ENCODE measurements at regions not wholly inside any gene's neighbourhood (a gene's known extent, or its start where the extent isn't known, plus 50 kb on each side); places are given as distances from the start of the nearest gene placed in this dataset.
"Not testable (repeated sequence)": the region's sequence is repeated elsewhere in the genome, so short reads cannot be mapped to it uniquely, and the experiment has no call there.

- H3K9ac ChIP-seq (ENCODE audit: low read depth, low read length) = no peak overlapping the region
- H3K27me3 ChIP-seq (ENCODE audit: control insufficient read depth, insufficient read depth, low read length) = no peaks in the 10 kb centered on the region
- H3K9me3 ChIP-seq (ENCODE audit: control insufficient read depth, insufficient read depth, low read length) = no peaks in the 10 kb centered on the region
- H3K4me1 ChIP-seq (ENCODE audit: control insufficient read depth, insufficient read depth, low read length) = no peaks in the 10 kb centered on the region
- no peaks in the 10 kb centered on the region for H3K36me3 ChIP-seq (ENCODE audit: control insufficient read depth, insufficient read depth, low read length)
- H3K4me3 ChIP-seq (ENCODE audit: low read depth, low read length) = no peak overlapping the region
Observed at GRCh38 chr5:23994581-23995370, 487.4 kb downstream of the PRDM9 start.

GRCh38 chr5:23996525-23996924, 489.1 kb downstream of the PRDM9 start:
- H3K36me3 ChIP-seq (ENCODE audit: control insufficient read depth, insufficient read depth, low read length) = no peaks in the 10 kb centered on the region
- no peaks in the 10 kb centered on the region for H3K27me3 ChIP-seq (ENCODE audit: control insufficient read depth, insufficient read depth, low read length)
- no peaks in the 10 kb centered on the region for H3K9me3 ChIP-seq (ENCODE audit: control insufficient read depth, insufficient read depth, low read length)
- H3K9ac ChIP-seq (ENCODE audit: low read depth, low read length) = no peak overlapping the region
- H3K4me1 ChIP-seq (ENCODE audit: control insufficient read depth, insufficient read depth, low read length) = no peaks in the 10 kb centered on the region
- no peak overlapping the region for H3K4me3 ChIP-seq (ENCODE audit: low read depth, low read length)

- Histone ChIP-seq H3K36me3 (ENCODE audit: control insufficient read depth, insufficient read depth, low read length) (no peaks in the 10 kb centered on the region), H3K27me3 (ENCODE audit: control insufficient read depth, insufficient read depth, low read length) (no peaks in the 10 kb centered on the region), H3K9ac (ENCODE audit: low read depth, low read length) (no peak overlapping the region), H3K9me3 (ENCODE audit: control insufficient read depth, insufficient read depth, low read length) (no peaks in the 10 kb centered on the region), H3K4me1 (ENCODE audit: control insufficient read depth, insufficient read depth, low read length) (no peaks in the 10 kb centered on the region), H3K4me3 (ENCODE audit: low read depth, low read length) (no peak overlapping the region)
Observed at GRCh38 chr5:24005384-24005783, 498.0 kb downstream of the PRDM9 start.

GRCh38 chr5:24017710-24018109, 510.3 kb downstream of the PRDM9 start:
- H3K9ac ChIP-seq (ENCODE audit: low read depth, low read length); H3K4me1 ChIP-seq (ENCODE audit: control insufficient read depth, insufficient read depth, low read length); H3K9me3 ChIP-seq (ENCODE audit: control insufficient read depth, insufficient read depth, low read length); H3K27me3 ChIP-seq (ENCODE audit: control insufficient read depth, insufficient read depth, low read length); H3K4me3 ChIP-seq (ENCODE audit: low read depth, low read length); H3K36me3 ChIP-seq (ENCODE audit: control insufficient read depth, insufficient read depth, low read length): not testable (repeated sequence)

- no peaks in the 10 kb centered on the region for H3K27me3 ChIP-seq (ENCODE audit: control insufficient read depth, insufficient read depth, low read length)
- no peaks in the 10 kb centered on the region for H3K4me1 ChIP-seq (ENCODE audit: control insufficient read depth, insufficient read depth, low read length)
- no peak overlapping the region for H3K9ac ChIP-seq (ENCODE audit: low read depth, low read length)
- no peaks in the 10 kb centered on the region for H3K9me3 ChIP-seq (ENCODE audit: control insufficient read depth, insufficient read depth, low read length)
- H3K36me3 ChIP-seq (ENCODE audit: control insufficient read depth, insufficient read depth, low read length) = no peaks in the 10 kb centered on the region
- H3K4me3 ChIP-seq (ENCODE audit: low read depth, low read length) = no peak overlapping the region
Observed at GRCh38 chr5:24026288-24026687, 518.9 kb downstream of the PRDM9 start.

GRCh38 chr5:24042688-24043087, 535.3 kb downstream of the PRDM9 start:
- no peaks in the 10 kb centered on the region for H3K36me3 ChIP-seq (ENCODE audit: control insufficient read depth, insufficient read depth, low read length)
- H3K27me3 ChIP-seq (ENCODE audit: control insufficient read depth, insufficient read depth, low read length) = no peaks in the 10 kb centered on the region
- H3K9me3 ChIP-seq (ENCODE audit: control insufficient read depth, insufficient read depth, low read length) = no peaks in the 10 kb centered on the region
- H3K4me1 ChIP-seq (ENCODE audit: control insufficient read depth, insufficient read depth, low read length) = no peaks in the 10 kb centered on the region
- no peak overlapping the region for H3K9ac ChIP-seq (ENCODE audit: low read depth, low read length)
- H3K4me3 ChIP-seq (ENCODE audit: low read depth, low read length) = no peak overlapping the region

- Histone ChIP-seq H3K36me3 (ENCODE audit: control insufficient read depth, insufficient read depth, low read length) (no peaks in the 10 kb centered on the region), H3K4me1 (ENCODE audit: control insufficient read depth, insufficient read depth, low read length) (no peaks in the 10 kb centered on the region), H3K9me3 (ENCODE audit: control insufficient read depth, insufficient read depth, low read length) (no peaks in the 10 kb centered on the region), H3K27me3 (ENCODE audit: control insufficient read depth, insufficient read depth, low read length) (no peaks in the 10 kb centered on the region), H3K4me3 (ENCODE audit: low read depth, low read length) (no peak overlapping the region), H3K9ac (ENCODE audit: low read depth, low read length) (no peak overlapping the region)
Observed at GRCh38 chr5:24045046-24045445, 537.6 kb downstream of the PRDM9 start.

- H3K4me3 ChIP-seq (ENCODE audit: low read depth, low read length) = no peak overlapping the region
- no peak overlapping the region for H3K9ac ChIP-seq (ENCODE audit: low read depth, low read length)
- no peaks in the 10 kb centered on the region for H3K9me3 ChIP-seq (ENCODE audit: control insufficient read depth, insufficient read depth, low read length)
- H3K4me1 ChIP-seq (ENCODE audit: control insufficient read depth, insufficient read depth, low read length) = no peaks in the 10 kb centered on the region
- no peaks in the 10 kb centered on the region for H3K27me3 ChIP-seq (ENCODE audit: control insufficient read depth, insufficient read depth, low read length)
- no peaks in the 10 kb centered on the region for H3K36me3 ChIP-seq (ENCODE audit: control insufficient read depth, insufficient read depth, low read length)
Observed at GRCh38 chr5:24053737-24054136, 546.3 kb downstream of the PRDM9 start.

GRCh38 chr5:24059006-24059405, 551.6 kb downstream of the PRDM9 start:
- Histone ChIP-seq H3K9me3 (ENCODE audit: control insufficient read depth, insufficient read depth, low read length) (no peaks in the 10 kb centered on the region), H3K9ac (ENCODE audit: low read depth, low read length) (no peak overlapping the region), H3K27me3 (ENCODE audit: control insufficient read depth, insufficient read depth, low read length) (no peaks in the 10 kb centered on the region), H3K4me3 (ENCODE audit: low read depth, low read length) (no peak overlapping the region), H3K4me1 (ENCODE audit: control insufficient read depth, insufficient read depth, low read length) (no peaks in the 10 kb centered on the region), H3K36me3 (ENCODE audit: control insufficient read depth, insufficient read depth, low read length) (no peaks in the 10 kb centered on the region)

GRCh38 chr5:24059716-24060115, 552.3 kb downstream of the PRDM9 start:
- no peak overlapping the region for H3K4me3 ChIP-seq (ENCODE audit: low read depth, low read length)
- no peaks in the 10 kb centered on the region for H3K36me3 ChIP-seq (ENCODE audit: control insufficient read depth, insufficient read depth, low read length)
- no peaks in the 10 kb centered on the region for H3K4me1 ChIP-seq (ENCODE audit: control insufficient read depth, insufficient read depth, low read length)
- H3K9me3 ChIP-seq (ENCODE audit: control insufficient read depth, insufficient read depth, low read length) = no peaks in the 10 kb centered on the region
- H3K27me3 ChIP-seq (ENCODE audit: control insufficient read depth, insufficient read depth, low read length) = no peaks in the 10 kb centered on the region
- H3K9ac ChIP-seq (ENCODE audit: low read depth, low read length) = no peak overlapping the region

- H3K27me3 ChIP-seq (ENCODE audit: control insufficient read depth, insufficient read depth, low read length) = no peaks in the 10 kb centered on the region
- no peaks in the 10 kb centered on the region for H3K36me3 ChIP-seq (ENCODE audit: control insufficient read depth, insufficient read depth, low read length)
- no peak overlapping the region for H3K4me3 ChIP-seq (ENCODE audit: low read depth, low read length)
- H3K4me1 ChIP-seq (ENCODE audit: control insufficient read depth, insufficient read depth, low read length) = no peaks in the 10 kb centered on the region
- H3K9ac ChIP-seq (ENCODE audit: low read depth, low read length) = no peak overlapping the region
- H3K9me3 ChIP-seq (ENCODE audit: control insufficient read depth, insufficient read depth, low read length) = no peaks in the 10 kb centered on the region
Observed at GRCh38 chr5:24065779-24066178, 558.4 kb downstream of the PRDM9 start.

- no peaks in the 10 kb centered on the region for H3K27me3 ChIP-seq (ENCODE audit: control insufficient read depth, insufficient read depth, low read length)
- H3K9me3 ChIP-seq (ENCODE audit: control insufficient read depth, insufficient read depth, low read length) = no peaks in the 10 kb centered on the region
- H3K4me1 ChIP-seq (ENCODE audit: control insufficient read depth, insufficient read depth, low read length) = no peaks in the 10 kb centered on the region
- H3K4me3 ChIP-seq (ENCODE audit: low read depth, low read length) = no peak overlapping the region
- no peak overlapping the region for H3K9ac ChIP-seq (ENCODE audit: low read depth, low read length)
- no peaks in the 10 kb centered on the region for H3K36me3 ChIP-seq (ENCODE audit: control insufficient read depth, insufficient read depth, low read length)
Observed at GRCh38 chr5:24067208-24067607, 559.8 kb downstream of the PRDM9 start.
